DND-41 (cell line): ENCODE measurements at regions not wholly inside any gene's neighbourhood (a gene's known extent, or its start where the extent isn't known, plus 50 kb on each side); places are given as distances from the start of the nearest gene placed in this dataset.

Experiments used
- EZH2 ChIP-seq: IDR thresholded peaks from 3 replicates; pipeline ENCODE4 v1.6.1; 2012; ENCODE audit warnings: borderline replicate concordance, low read depth, mild to moderate bottlenecking, moderate library complexity, low read length, inconsistent platforms; ENCODE audit not compliant: severe bottlenecking
- TF ChIP-seq, protein P1 (sequence below): IDR thresholded peaks from 2 replicates; pipeline ENCODE4 v1.5.1; 2012; ENCODE audit warnings: borderline replicate concordance, low read length, moderate library complexity, mild to moderate bottlenecking; ENCODE audit not compliant: poor library complexity, severe bottlenecking; ENCODE audit errors: extremely low read depth

- TF ChIP-seq, protein P1, sequence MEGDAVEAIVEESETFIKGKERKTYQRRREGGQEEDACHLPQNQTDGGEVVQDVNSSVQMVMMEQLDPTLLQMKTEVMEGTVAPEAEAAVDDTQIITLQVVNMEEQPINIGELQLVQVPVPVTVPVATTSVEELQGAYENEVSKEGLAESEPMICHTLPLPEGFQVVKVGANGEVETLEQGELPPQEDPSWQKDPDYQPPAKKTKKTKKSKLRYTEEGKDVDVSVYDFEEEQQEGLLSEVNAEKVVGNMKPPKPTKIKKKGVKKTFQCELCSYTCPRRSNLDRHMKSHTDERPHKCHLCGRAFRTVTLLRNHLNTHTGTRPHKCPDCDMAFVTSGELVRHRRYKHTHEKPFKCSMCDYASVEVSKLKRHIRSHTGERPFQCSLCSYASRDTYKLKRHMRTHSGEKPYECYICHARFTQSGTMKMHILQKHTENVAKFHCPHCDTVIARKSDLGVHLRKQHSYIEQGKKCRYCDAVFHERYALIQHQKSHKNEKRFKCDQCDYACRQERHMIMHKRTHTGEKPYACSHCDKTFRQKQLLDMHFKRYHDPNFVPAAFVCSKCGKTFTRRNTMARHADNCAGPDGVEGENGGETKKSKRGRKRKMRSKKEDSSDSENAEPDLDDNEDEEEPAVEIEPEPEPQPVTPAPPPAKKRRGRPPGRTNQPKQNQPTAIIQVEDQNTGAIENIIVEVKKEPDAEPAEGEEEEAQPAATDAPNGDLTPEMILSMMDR, result no peak
- TF ChIP-seq EZH2, result no peak
These were observed 1491.4 kb upstream of the GOT2 start for GRCh38 chr16:60225541-60225940.
